HCT116 (cell line): ENCODE measurements at regions not wholly inside any gene's neighbourhood (a gene's known extent, or its start where the extent isn't known, plus 50 kb on each side); places are given as distances from the start of the nearest gene placed in this dataset.

Experiments used
- ATF3 ChIP-seq: IDR thresholded peaks from 2 replicates; pipeline ENCODE4 v1.6.1; 2012
- JUND ChIP-seq: IDR thresholded peaks from 2 replicates; pipeline ENCODE4 v1.6.1; 2012
- POLR2A ChIP-seq: IDR thresholded peaks from 2 replicates; pipeline ENCODE4 v1.7.0; 2011; ENCODE audit warnings: borderline replicate concordance; ENCODE audit not compliant: insufficient read depth, insufficient read length; ENCODE audit errors: extremely low read depth
- POLR2AphosphoS5 ChIP-seq: IDR thresholded peaks from 2 replicates; pipeline ENCODE4 v1.6.1; 2011; ENCODE audit warnings: mild to moderate bottlenecking, low read depth, low read length, moderate library complexity
- RAD21 ChIP-seq: IDR thresholded peaks from 2 replicates; pipeline ENCODE4 v1.6.1; 2012; ENCODE audit warnings: low read depth, mild to moderate bottlenecking
- REST ChIP-seq: IDR thresholded peaks from 2 replicates; pipeline ENCODE4 v1.6.1; 2012; ENCODE audit warnings: low read depth
- SRF ChIP-seq: IDR thresholded peaks from 2 replicates; pipeline ENCODE4 v1.6.1; 2012; ENCODE audit warnings: low read depth
- TCF7L2 ChIP-seq: IDR thresholded peaks from 2 replicates; pipeline ENCODE4 v1.7.0; 2011; ENCODE audit warnings: borderline replicate concordance, inconsistent platforms; ENCODE audit not compliant: insufficient read depth, insufficient read length; ENCODE audit errors: extremely low read depth
- TF ChIP-seq, protein P1 (sequence below): IDR thresholded peaks from 2 replicates; pipeline ENCODE4 v1.6.1; 2011; ENCODE audit warnings: mild to moderate bottlenecking, low read length, moderate library complexity; ENCODE audit not compliant: insufficient replicate concordance; ENCODE audit errors: extremely low read depth

DNA sequence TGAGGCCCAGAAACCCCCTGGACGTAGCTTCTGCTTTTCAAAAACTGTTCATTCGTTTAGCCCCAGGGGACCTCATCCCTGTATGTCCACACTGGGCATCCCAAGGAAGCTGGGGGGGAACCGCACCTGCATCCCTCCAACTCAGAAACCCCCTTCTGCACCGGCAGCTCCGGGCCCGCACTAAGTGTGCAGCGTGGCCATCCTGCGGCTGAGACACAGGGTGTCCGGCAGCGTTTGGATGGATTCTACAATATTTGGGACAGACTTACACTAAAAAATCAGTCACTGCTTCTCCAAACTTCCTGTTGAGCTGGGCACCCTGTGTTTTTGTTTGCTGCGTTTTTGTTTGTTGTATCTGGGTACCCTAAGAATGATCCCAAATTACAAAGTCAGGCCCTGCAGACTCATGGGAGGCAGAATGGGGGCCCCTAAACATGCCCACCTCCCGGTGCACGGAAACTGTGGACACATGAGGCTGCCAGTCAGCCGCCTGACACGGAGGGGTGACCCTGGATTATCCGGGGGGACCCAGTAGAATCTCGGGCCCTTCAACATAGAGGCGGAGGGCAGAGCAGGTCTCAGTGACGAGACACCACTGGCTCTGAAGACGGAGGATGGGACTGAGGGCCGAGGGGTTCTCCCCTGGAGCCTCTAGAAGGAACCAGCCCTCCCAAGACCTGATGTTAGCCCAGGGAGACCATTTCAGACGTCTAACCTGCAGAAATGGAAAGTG lies 88.2 kb upstream of the BHLHE23 start (continued):
- no peak for TF ChIP-seq REST
- no peak for TF ChIP-seq ATF3
- TF ChIP-seq POLR2A: no peak
- no peak for TF ChIP-seq TCF7L2
- TF ChIP-seq SRF: no peak
- TF ChIP-seq POLR2AphosphoS5: no peak
- TF ChIP-seq RAD21: no peak
- TF ChIP-seq JUND: no peak
- TF ChIP-seq, protein P1, sequence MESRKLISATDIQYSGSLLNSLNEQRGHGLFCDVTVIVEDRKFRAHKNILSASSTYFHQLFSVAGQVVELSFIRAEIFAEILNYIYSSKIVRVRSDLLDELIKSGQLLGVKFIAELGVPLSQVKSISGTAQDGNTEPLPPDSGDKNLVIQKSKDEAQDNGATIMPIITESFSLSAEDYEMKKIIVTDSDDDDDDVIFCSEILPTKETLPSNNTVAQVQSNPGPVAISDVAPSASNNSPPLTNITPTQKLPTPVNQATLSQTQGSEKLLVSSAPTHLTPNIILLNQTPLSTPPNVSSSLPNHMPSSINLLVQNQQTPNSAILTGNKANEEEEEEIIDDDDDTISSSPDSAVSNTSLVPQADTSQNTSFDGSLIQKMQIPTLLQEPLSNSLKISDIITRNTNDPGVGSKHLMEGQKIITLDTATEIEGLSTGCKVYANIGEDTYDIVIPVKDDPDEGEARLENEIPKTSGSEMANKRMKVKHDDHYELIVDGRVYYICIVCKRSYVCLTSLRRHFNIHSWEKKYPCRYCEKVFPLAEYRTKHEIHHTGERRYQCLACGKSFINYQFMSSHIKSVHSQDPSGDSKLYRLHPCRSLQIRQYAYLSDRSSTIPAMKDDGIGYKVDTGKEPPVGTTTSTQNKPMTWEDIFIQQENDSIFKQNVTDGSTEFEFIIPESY: no peak
